ENCODE measurements at regions not wholly inside any gene's neighbourhood (a gene's known extent, or its start where the extent isn't known, plus 50 kb on each side); places are given as distances from the start of the nearest gene placed in this dataset.
"Not testable (repeated sequence)": the region's sequence is repeated elsewhere in the genome, so short reads cannot be mapped to it uniquely, and the experiment has no call there.

DNA sequence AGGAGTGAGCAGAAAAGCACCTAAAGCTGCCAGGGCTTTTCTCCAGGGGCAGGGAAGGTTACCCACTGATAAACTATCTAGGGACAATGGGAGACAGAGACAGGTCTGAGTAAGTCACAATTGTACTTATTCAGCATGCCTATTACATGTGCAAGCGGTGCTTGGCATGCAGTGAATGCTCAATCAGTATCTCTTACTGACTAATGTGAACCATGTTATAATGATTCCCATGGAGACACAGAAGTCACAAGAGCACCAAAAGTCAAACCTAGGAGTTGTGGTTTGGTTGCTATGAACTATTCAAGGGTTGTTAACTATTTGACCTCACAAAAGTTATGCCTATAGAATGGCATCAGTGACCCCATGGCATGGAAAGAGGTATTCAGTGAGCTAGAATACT lies 50.0 kb upstream of the RASGRP1 start:
- no peak for DNase-seq

DNA sequence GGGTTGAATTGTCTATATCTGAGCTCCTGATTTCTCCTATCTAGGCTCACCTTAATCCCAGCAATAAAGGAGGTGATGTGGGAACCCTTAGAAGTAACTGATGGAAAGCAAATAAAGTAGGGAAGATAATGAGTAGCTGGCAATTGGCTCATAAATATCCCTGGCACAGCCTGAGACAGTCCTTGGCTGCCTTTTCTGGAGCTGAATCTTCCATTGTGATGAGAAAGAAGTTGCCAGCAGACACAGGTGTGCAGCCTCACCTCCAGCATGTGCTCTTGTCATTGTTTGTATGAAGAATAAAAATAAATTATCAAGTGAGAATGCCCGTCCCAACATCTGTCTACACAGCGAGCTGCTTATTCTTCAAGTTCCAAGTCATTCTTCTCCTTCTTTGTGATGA lies 53.2 kb upstream of the RASGRP1 start:
- no peak for DNase-seq

DNA sequence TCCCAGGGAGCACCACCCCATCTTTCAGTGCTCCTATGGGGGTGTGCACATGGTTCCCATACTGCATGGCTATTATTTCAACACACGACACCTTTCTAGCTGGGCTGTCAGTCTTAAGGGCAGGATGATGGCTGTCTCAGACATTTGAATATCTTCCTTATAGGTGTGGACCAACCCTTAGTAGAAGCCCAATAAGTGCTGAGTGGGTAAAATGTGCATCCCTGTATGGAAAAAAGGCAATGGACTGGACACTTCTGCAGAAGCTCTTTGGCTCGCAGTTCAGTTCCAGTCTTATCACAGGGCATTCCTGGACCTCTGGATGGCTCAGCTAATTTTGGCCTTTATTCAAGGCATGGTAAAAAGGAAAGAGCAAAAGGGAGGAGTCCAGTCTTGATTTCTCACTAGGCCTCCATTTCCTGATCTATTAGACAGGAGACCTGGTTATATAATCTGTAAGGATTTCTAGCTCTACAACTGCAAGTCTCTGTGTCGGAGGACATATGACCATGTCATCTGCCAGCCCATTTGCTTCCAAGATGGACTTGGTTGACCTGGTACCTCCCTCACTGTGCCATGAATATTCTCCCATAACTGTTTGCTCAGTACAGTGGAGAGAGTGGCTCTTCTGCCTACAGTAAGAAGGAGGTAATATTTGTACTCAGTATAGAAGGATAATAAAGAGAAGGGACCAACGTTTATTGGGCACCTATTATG lies 53.8 kb upstream of the RASGRP1 start:
- no peak for DNase-seq

DNA sequence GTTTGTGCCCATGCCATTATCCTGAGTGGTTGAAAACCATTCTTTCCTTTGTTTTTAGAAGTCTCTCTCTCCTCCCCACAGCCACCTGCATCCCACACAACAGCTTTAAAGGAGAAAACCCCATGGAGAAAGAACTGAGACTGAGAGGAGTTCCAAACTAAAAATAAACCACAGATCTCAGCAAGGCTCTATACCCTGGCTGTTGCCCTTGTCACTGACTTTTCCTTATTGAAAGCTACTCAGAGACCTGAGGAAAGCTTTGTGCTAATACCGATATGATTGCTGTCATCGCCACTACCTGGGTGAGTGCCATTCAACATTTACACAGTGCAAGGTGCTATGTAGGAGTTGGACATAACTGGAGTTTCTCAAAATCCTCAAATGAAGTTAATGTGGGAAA lies 55.5 kb upstream of the RASGRP1 start:
- DNase-seq: no peak

DNA sequence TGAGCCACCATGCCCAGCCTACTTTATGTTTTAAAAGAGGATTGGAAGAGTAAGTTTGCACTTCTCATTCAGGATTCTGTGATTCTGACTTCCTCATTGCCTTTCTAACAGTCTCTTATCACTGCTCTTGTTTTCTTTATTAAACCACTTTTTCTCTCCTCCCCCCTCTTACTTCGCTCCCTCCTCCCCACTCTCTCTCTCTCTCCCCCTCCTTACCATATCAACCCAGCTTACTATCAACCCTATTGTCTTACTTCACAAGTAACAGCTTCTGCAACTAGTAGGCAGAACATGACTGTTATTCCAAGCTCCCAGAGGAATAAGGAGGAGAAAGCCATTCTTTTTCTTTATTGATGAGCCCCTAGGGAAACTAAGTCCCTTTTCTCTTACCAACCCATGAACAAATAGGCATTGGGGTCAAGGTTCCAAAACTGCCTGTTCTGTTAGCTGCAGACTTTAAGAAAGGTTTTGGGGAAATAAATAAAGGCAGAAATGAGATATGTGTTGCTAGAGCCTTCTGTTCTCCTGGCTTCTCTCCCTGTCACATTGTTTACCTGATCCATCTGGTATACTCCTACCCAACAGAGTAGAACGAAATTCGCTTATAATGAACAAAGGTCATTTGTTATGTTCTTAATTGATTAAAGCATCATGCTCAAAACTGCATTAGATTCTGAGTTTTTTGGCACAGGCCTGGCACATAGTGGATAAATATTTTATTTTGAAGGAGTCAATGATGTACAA lies 56.4 kb upstream of the RASGRP1 start:
- no peak for DNase-seq

GRCh38 chr15:38622304-38622703 lies 57.7 kb upstream of the RASGRP1 start:
- DNase-seq: no peak

GRCh38 chr15:38622908-38623307 lies 58.3 kb upstream of the RASGRP1 start:
- no peak for DNase-seq

DNA sequence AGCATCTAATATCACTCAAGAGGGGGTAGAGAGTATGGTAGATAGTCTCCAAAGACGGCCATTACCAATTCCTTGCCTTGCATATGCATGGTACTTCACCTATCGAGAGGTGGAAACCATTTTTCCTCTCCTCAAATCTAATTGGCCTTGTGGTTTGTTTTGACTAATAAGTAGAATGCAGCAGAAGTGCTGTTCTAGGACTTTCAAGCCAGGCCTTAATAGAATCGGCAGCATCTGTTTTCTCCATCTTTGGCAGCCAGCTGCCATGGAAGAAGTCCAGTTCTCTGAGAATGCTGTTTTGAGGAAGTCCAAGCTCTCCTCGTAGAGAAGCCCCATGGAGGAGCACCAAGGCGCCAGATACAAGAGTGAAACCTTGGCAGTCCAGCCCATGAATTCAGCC lies 59.1 kb upstream of the RASGRP1 start:
- DNase-seq: no peak

DNA sequence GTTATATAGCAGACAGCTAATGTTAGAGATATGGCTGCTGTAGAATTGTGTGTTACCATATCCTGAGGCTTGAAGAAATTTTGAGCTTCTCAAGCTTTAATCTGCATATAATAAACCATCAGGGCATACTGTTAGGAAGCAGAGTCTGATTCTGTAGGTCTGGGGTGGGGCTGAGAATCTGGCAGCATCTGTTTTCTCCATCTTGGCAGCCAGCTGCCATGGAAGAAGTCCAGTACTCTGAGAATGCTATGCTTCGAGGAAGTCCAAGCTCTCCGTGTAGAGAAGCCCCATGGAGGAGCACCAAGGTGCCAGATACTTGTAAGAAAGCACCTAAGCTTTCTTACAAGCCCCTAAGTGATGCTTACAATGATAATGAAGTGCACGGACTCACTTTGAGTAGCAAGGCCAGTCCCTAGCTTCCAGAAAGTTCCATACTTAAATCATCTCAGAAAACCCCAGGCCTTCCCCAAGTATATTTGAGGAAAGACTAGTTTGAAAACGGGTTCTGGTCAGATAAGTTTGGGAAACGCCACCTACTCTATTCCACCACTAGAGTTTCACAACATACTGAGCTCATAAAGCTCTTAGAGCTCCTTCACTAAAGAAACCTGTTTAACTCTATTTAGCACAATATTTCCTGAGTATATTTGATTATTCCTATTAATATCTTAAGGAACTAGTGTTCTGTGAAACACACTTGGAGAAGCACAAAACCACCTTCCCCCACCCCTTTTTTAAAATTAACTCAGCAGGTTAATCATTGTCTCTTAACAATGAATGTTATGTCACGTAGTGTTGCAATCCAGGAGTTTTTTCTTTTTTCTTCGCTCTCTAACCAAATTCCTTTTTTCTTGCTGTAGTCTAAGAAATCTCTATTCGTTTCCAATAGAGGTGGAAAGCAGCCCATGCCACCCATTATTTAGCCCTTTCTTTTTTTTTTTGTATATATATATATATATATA lies 59.9 kb upstream of the RASGRP1 start:
- DNase-seq: no peak

DNA sequence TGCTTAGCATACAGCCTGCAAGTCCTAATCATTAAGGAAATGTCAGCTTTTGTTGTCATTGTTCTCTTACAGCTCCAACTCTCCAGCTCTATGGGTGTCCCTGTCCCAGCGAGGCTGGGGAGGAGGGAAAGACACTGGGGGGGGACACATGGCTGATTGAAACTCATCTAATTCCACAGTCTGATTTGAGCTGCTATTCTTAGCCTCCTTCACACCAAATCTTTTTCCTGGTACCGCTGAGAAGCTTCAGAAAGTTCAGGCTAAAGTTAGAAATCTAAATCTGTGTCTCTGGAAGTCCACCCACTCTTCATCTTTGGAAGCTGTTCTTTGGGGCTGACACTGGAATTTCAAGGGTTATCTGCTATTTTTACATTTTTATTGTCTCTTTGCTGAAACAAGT lies 61.3 kb upstream of the RASGRP1 start:
- no peak for DNase-seq

DNA sequence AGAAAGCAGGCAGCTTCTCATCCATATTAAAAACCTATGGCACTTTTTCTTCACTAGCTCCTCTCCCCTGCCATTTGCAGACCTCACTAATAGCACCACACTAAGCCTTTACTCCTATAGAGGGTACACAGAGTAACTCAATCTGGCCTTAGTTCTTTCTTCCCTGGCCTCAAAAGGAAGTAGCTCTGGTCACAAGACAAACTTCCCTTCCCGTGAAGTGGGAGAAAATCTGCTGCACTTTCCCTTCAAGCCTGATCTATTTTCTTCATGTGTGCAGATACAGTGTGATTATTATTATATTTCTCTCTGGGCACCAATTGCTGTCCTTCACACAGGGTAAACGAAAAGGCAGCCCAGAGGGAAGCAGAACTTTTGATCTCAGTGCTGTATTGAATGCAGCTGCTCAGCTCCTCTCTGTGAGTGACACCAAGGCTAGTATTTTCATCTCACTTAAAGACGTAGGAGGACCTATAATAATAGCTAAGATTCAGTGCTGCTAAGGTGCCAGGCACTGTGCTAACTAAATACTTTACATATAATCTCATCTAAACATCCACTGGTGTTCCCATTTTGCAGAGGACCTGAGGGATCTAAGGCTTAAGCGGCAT lies 61.9 kb upstream of the RASGRP1 start:
- DNase-seq: no peak

- no peak for DNase-seq
These were observed 63.2 kb upstream of the RASGRP1 start for GRCh38 chr15:38627689-38628277.

GRCh38 chr15:38631119-38632075 lies 66.8 kb upstream of the RASGRP1 start:
- DNase-seq: no peak

DNA sequence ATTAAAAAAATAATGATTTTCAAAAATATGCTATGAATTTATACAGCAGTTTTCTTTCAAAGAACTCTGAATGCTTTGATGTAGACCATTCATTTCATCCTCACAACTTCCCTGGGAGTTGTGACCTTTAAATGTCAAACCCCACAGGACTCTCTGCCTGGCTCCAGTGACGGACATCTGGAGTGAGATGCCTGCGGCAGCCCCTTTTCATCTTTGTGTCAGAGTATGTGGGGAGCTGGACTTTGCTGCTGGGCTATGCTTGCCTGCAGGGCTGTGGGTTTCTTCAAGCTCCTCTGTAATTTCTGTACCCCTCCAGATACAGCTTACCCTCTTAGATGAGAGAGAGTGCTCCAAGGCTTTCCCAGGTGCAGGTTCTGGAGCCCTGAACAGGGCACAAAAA lies 70.6 kb upstream of the RASGRP1 start:
- no peak for DNase-seq

- no peak for DNase-seq
These were observed 72.0 kb upstream of the RASGRP1 start for GRCh38 chr15:38636597-38636996.

DNA sequence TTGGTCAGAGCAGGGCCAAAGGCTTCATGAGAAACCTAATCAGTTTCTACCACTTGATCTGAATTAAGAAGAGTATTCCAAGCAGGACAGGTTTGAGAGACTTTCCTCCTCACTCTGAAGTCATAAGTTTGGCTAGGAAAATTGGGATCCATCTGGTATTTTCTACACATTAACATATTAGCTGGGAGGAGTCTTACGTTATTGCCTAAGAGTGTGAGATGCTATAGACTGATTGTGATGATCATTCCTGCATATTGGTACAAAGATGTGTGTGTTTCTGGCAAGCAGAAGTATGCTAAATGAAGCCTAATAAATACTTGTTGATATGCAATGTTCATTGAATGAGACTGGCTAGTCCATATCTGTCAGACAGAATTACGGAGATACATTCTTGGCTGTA lies 73.5 kb upstream of the RASGRP1 start:
- DNase-seq: no peak

GRCh38 chr15:38638811-38639210 lies 74.2 kb upstream of the RASGRP1 start:
- no peak for DNase-seq

- DNase-seq: no peak
These were observed 78.2 kb upstream of the RASGRP1 start for GRCh38 chr15:38642689-38643270.

DNA sequence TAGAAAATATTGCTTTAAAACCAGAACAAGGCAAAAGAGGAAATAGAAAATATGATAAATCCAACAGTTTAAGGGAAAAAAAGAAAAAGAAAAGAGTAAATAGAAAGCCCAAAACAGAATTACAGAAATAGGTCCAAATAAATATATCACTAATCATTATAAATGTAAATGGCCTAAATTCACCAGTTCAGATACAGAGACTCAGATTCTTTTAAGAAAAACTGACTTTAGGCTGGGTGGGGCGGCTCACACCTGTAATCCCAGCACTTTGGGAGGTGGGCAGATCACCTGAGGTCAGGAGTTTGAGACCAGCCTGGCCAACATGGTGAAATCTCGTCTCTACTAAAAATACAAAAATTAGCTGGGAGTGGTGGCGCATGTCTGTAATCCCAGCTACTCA lies 79.7 kb upstream of the RASGRP1 start:
- not testable (repeated sequence) for DNase-seq

- no peak for DNase-seq
These were observed 82.1 kb upstream of the RASGRP1 start for GRCh38 chr15:38646716-38647115.

DNA sequence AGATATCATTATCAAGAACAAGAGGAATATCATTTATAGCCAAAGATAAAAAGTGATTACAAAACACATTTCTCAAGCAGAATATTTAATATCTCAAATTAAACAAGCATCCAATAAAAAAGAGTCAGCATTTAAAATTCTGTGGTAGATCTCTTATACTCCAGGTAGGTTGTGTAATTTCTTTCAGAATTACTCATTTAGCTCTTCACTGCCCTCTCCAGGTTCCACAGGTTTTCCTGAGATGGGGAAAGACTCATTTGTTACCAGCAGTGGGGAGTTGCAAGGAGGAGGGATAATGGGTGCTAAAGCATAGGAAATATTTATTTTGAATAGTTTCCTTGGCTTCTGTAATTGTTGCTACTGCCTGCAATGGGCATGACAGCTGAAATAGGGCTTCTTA lies 83.1 kb upstream of the RASGRP1 start:
- no peak for DNase-seq

Data from NCI-H1048 (cell line).